ENCODE measurements at regions not wholly inside any gene's neighbourhood (a gene's known extent, or its start where the extent isn't known, plus 50 kb on each side); places are given as distances from the start of the nearest gene placed in this dataset.

GRCh38 chr4:27358269-27358668 is 497.6 kb downstream of the STIM2 start:
- TF ChIP-seq, protein P1, sequence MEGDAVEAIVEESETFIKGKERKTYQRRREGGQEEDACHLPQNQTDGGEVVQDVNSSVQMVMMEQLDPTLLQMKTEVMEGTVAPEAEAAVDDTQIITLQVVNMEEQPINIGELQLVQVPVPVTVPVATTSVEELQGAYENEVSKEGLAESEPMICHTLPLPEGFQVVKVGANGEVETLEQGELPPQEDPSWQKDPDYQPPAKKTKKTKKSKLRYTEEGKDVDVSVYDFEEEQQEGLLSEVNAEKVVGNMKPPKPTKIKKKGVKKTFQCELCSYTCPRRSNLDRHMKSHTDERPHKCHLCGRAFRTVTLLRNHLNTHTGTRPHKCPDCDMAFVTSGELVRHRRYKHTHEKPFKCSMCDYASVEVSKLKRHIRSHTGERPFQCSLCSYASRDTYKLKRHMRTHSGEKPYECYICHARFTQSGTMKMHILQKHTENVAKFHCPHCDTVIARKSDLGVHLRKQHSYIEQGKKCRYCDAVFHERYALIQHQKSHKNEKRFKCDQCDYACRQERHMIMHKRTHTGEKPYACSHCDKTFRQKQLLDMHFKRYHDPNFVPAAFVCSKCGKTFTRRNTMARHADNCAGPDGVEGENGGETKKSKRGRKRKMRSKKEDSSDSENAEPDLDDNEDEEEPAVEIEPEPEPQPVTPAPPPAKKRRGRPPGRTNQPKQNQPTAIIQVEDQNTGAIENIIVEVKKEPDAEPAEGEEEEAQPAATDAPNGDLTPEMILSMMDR (IDR thresholded peaks at IDR 0.05), result no peak
- TF ChIP-seq POLR2A (IDR thresholded peaks at IDR 0.05), result no peak

All from lower leg skin (tissue), 3 donors.